HG02571 (cell line): ENCODE measurements at regions not wholly inside any gene's neighbourhood (a gene's known extent, or its start where the extent isn't known, plus 50 kb on each side); places are given as distances from the start of the nearest gene placed in this dataset.
A peak's percentile ranks its signal among the peaks of the same experiment; 100 is the strongest.
"Not testable (repeated sequence)": the region's sequence is repeated elsewhere in the genome, so short reads cannot be mapped to it uniquely, and the experiment has no call there.

Source experiments
- ATAC-seq: cut with Tn5 transposase; IDR thresholded peaks from one replicate; pipeline ENCODE4 v1.9.1; 2021; ENCODE audit warnings: mild to moderate bottlenecking, moderate library complexity; ENCODE audit not compliant: unreplicated experiment

- no peak for ATAC-seq
Observed at GRCh38 chr12:89769483-89769818, 60.8 kb upstream of the ATP2B1 start.

GRCh38 chr12:89768586-89769482, 60.2 kb upstream of the ATP2B1 start:
- ATAC-seq: no peak

DNA sequence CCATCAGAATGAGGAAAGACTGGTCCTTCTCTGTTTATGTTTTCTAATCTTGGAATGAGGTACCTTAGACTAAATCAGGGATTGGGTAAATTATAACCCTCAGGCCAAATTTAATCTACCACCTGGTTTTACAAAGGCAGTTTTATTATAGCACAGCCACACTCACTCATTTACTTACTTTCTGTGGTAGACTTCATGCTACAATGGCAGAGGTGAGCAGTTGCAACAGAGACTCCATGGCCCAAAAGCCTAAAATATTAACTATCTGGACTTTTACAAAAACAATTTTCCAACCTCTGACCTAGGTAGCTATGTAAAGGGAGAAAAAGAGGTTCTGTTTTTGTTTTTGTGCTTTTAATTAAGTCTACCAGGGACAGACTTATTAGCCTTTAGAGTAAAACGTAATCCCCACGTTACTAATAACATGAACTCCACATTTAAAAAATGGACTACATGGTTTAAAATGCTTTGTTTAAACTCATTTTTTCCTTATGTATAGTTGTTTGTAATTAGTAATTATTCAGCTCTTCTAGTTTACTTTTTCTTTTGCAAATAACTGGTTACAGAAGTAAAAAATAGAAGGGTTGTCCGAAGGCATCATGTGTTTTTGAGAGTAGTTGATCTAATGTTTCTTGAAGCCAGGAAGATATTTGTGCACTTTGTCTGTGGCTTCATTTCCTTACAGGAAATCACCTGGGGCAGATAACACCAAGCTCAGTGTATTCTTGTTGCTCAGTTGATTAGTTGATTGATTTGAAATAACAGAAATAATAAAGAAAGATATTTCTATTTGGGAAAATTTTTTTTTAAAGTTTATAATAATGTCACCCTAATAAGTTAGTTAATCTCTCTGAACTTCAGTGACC, 57.6 kb upstream of the ATP2B1 start:
- ATAC-seq: peak; percentile 81

- ATAC-seq: not testable (repeated sequence)
Observed at GRCh38 chr12:89764164-89764563, 55.5 kb upstream of the ATP2B1 start.

DNA sequence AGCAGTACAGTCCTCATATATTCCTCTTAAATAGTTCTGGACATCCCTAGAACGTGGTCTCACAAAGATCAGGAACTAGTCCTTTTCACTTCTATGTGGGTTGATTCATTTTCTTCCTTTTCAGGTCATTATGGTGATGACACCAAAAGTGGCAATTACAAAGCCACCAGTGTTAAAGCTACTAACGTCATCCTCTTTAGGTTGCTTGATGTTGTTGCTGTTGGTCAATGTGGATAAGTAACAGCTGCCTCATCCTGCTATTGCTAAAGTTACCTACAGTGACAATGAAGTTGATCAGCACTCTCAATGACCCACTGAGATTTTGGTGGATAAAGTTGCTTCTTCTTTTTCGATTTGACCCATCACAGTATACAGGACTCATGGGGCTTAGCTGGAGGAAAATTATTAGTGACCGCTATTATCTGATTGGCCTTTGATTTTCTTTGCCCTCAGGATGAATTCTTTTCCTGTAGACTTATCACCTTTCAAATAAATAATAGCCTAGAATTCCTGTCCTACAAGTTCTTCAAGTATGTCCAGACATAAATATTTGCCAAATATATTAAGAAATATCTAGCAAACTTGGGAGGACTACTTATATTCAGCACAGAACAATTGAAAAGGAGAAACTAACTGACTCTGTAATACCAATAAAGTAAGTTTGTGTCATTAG, 54.0 kb upstream of the ATP2B1 start:
- no peak for ATAC-seq

- no peak for ATAC-seq
Observed at GRCh38 chr12:89760783-89761182, 52.1 kb upstream of the ATP2B1 start.
